HCT116 (cell line): ENCODE measurements at regions not wholly inside any gene's neighbourhood (a gene's known extent, or its start where the extent isn't known, plus 50 kb on each side); places are given as distances from the start of the nearest gene placed in this dataset.

ENCODE experiments used
- ATF3 ChIP-seq: IDR thresholded peaks from 2 replicates; pipeline ENCODE4 v1.6.1; 2012
- POLR2A ChIP-seq: IDR thresholded peaks from 2 replicates; pipeline ENCODE4 v1.7.0; 2011; ENCODE audit warnings: borderline replicate concordance; ENCODE audit not compliant: insufficient read depth, insufficient read length; ENCODE audit errors: extremely low read depth
- POLR2AphosphoS5 ChIP-seq: IDR thresholded peaks from 2 replicates; pipeline ENCODE4 v1.6.1; 2011; ENCODE audit warnings: mild to moderate bottlenecking, low read depth, low read length, moderate library complexity
- TF ChIP-seq, protein P1 (sequence below), 3 experiments: fragments of 200-600 bp in 1 of 3; sonication (generic) in 1 of 3; IDR thresholded peaks in 2 of 3; conservative IDR thresholded peaks in 1 of 3; 2 replicates each; pipeline ENCODE4 v1.5.1; 2012 to 2017; ENCODE audit warnings: low read depth in 2 of 3, low read length in 2 of 3, antibody characterized with exemption in 1 of 3, borderline replicate concordance in 1 of 3, control low read depth in 1 of 3, mild to moderate bottlenecking in 1 of 3, mixed read lengths in 1 of 3, mixed run types in 1 of 3, moderate library complexity in 1 of 3; ENCODE audit not compliant: insufficient read depth in 1 of 3
- TF ChIP-seq, protein P2 (sequence below): IDR thresholded peaks from 2 replicates; pipeline ENCODE4 v1.6.1; 2012; ENCODE audit warnings: low read depth

- TF ChIP-seq, protein P1, sequence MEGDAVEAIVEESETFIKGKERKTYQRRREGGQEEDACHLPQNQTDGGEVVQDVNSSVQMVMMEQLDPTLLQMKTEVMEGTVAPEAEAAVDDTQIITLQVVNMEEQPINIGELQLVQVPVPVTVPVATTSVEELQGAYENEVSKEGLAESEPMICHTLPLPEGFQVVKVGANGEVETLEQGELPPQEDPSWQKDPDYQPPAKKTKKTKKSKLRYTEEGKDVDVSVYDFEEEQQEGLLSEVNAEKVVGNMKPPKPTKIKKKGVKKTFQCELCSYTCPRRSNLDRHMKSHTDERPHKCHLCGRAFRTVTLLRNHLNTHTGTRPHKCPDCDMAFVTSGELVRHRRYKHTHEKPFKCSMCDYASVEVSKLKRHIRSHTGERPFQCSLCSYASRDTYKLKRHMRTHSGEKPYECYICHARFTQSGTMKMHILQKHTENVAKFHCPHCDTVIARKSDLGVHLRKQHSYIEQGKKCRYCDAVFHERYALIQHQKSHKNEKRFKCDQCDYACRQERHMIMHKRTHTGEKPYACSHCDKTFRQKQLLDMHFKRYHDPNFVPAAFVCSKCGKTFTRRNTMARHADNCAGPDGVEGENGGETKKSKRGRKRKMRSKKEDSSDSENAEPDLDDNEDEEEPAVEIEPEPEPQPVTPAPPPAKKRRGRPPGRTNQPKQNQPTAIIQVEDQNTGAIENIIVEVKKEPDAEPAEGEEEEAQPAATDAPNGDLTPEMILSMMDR (IDR thresholded peaks at IDR 0.05 in 2 of 3, conservative IDR thresholded peaks at IDR 0.05 in 1 of 3; ENCODE audit: borderline replicate concordance in 1 of 3, insufficient read depth in 1 of 3, low read depth in 2 of 3, low read length in 2 of 3): no peak
- TF ChIP-seq POLR2AphosphoS5: no peak
- TF ChIP-seq POLR2A: no peak
- TF ChIP-seq, protein P2, sequence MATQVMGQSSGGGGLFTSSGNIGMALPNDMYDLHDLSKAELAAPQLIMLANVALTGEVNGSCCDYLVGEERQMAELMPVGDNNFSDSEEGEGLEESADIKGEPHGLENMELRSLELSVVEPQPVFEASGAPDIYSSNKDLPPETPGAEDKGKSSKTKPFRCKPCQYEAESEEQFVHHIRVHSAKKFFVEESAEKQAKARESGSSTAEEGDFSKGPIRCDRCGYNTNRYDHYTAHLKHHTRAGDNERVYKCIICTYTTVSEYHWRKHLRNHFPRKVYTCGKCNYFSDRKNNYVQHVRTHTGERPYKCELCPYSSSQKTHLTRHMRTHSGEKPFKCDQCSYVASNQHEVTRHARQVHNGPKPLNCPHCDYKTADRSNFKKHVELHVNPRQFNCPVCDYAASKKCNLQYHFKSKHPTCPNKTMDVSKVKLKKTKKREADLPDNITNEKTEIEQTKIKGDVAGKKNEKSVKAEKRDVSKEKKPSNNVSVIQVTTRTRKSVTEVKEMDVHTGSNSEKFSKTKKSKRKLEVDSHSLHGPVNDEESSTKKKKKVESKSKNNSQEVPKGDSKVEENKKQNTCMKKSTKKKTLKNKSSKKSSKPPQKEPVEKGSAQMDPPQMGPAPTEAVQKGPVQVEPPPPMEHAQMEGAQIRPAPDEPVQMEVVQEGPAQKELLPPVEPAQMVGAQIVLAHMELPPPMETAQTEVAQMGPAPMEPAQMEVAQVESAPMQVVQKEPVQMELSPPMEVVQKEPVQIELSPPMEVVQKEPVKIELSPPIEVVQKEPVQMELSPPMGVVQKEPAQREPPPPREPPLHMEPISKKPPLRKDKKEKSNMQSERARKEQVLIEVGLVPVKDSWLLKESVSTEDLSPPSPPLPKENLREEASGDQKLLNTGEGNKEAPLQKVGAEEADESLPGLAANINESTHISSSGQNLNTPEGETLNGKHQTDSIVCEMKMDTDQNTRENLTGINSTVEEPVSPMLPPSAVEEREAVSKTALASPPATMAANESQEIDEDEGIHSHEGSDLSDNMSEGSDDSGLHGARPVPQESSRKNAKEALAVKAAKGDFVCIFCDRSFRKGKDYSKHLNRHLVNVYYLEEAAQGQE: no peak
- TF ChIP-seq ATF3: no peak
Measured at GRCh38 chrX:3256868-3257267, 89.6 kb downstream of the MXRA5 start.
